Hematopoietic multipotent progenitor cell (in vitro differentiated cells): ENCODE measurements at regions not wholly inside any gene's neighbourhood (a gene's known extent, or its start where the extent isn't known, plus 50 kb on each side); places are given as distances from the start of the nearest gene placed in this dataset. TPM values are rescaled to one million over a fixed set of nuclear protein-coding genes. Genes with fewer than 3 reads are reported as not detected.
"Not testable (repeated sequence)": the region's sequence is repeated elsewhere in the genome, so short reads cannot be mapped to it uniquely, and the experiment has no call there.

Experiments
- DNase-seq, 3 donors: peaks; one replicate each; pipeline ENCODE4 v3.0.0-alpha.2; 2011 to 2015; ENCODE audit warnings: low read depth in 2 of 3, low spot score in 2 of 3
- small RNA-seq: library from RNA; depleted of rRNA; stranded (forward); fragments of <200 nt; gene quantifications from one replicate; pipeline ENCODE3, GENCODE V24; 2012

DNA sequence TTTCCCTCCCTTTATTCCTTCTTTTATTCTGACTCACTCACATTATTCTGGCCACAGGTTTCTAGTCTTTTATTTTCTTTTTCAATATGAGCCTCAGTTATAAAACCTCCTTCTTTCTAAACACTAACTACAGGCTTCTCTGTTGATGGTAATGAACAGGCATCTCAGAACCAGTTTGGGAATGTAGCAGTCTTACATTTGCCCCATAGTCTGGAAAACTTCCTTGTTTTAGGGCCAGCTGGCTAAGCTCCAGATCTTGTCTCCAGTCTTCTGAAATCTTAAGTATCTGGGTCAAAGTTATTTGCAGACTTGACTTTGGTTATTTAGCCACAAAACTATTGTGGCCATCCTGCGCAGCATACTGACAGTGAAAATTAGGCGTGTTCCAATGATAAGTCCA is 97.0 kb upstream of the MAN1A1 start:
- DNase-seq = no peak

DNA sequence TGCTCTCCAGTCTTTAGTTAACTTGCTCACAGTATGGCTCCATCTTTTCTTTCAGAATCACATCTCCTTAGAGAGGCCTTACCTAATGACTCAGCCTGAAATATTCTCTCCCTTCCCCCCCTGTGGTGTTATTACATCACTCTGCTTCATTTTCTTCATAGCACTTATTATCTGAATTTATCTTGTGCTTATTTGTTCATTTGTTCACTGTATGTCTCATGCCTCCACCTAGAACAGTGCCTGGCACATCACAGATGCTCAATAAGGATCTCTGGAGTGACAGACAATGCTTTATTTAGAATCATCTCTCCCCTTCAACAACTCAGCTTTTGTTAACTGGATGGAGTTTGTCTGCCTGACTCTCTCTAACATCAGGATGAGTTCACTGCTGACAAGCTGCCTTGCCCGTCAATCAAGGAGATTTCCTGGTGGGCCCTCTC is 96.6 kb upstream of the MAN1A1 start:
- DNase-seq = peak in 1 of 3 donors; percentile 54

DNA sequence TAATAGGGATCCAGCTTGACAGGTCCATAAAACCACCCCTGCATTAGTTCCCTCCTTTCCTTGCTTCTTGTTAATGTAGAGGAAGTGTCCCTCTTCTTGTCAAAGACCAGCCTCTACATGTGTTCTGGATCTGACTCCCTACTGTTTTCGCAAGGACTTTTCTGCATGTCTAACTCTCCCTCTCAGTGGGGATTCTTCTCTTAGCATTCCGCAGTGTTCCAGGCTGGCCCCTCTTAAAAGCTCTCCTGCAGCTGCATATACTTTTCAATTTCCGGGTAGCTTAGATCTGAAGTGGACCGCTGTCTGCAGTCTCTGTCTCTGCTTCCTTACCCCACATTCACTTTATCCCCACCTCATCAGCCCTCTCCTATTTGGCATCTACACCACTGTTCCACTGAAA is 96.1 kb upstream of the MAN1A1 start:
- no peak for DNase-seq

GRCh38 chr6:119444642-119445557 is 95.3 kb upstream of the MAN1A1 start:
- peak in 1 of 3 donors; percentile 19 for DNase-seq

DNA sequence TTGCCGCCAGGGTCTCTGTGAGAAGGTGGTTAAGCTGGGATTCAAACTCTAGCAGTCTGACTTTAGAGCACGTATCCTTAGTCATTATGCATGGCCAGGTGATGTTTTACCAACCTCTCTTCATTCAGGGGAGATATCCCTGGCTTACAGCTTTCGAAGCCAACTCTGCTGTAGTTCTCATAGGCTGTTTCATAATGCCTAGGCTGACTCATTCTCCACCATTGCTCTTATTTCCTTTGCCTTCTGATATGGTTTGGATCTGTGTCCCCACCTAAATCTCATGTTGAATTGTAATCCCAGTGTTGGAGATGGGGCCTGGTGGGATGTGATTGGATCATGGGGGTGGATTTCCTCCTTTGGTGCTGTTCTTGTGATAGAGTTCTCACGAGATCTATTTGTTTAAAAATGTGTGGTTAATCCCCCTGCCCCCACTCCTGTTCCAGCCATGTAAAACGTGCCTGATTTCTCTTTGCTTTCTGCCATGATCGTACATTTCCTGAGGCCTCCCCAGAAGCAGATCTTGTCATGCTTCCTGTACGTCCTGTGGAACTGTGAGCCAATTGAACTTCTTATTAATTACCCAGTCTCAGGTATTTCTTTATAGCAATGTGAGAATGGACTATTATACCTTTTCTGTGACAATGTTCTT is 94.6 kb upstream of the MAN1A1 start:
- no peak for DNase-seq

DNA sequence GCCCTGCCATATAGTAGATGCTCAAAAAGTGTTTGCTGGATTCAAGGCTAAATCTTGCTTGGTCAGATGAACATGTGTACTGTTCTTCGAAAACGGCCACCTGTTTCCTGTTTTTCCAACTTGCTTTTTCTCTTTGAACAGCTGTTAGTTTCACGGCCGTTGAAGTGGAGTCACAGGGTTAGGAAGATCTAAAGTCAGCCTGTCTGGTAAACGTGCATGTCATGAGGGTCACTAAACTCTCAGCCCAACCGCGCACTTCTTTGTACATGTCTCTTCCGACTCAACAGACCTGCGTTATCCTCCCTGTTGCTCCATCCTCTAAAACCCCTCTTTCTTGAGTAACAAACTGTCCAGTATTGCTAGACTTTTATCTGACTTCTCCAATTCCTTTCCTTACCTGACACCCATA is 93.2 kb upstream of the MAN1A1 start:
- peak in 2 of 3 donors; percentile 82 to 96 for DNase-seq

DNA sequence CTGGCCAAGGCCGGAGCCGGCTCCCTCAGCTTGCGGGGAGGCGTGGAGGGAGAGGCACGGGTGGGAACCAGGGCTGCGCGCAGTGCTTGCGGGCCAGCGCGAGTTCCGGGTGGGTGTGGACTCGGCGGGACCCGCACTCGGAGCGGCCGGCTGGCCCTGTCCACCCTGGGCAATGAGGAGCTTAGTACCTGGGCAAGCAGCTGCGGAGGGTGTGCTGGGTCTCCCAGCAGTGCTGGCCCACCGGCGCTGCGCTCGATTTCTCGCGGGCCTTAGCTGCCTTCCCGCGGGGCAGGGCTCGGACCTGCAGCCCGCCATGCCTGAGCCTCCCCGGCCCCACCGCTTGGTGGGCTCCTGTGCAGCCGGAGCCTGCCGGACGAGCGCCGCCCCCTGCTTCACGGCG is 91.4 kb upstream of the MAN1A1 start:
- DNase-seq = no peak

GRCh38 chr6:119436583-119436982 is 87.0 kb upstream of the MAN1A1 start:
- no peak for DNase-seq

DNA sequence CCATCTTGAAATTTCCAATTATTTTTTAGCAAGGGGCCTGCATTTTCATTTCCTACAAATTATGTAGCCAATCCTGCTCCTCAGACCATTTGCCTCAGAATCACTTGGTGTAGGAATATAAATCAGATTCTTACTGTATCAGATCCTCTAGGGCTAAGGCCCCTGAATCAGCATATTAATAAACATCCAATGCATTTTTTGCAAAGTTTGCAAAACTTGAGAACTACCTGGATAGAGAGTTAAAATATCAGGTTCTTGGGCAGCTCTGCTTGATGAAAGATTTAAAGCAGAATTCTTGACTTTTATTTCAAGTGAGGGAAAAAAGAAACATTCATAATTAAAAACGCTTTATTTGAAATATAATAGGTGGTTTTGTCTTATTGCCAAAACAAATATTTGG is 82.2 kb upstream of the MAN1A1 start:
- no peak for DNase-seq

DNA sequence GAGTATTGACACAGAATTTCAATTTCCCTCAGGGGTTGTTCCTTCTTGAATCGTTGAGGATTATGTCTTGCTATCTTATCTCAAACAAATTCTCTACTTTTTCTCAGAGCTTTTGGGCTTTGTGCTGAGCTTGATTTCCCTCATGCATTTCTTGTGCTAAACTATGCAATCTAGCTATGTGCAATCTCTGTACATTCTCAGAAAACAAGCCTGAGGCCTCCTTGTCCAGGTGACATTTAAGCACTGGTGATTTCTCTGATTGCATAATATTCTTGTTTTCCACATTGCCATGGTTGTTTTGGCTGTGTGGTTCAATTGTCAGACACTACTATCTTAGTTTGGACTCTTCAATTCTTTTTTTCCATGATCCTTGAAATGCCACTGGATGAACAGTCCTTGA is 81.2 kb upstream of the MAN1A1 start:
- DNase-seq = no peak

GRCh38 chr6:119428633-119429032 is 79.1 kb upstream of the MAN1A1 start:
- DNase-seq = no peak

- no peak for DNase-seq
Observed at GRCh38 chr6:119426619-119427018, 77.1 kb upstream of the MAN1A1 start.

DNA sequence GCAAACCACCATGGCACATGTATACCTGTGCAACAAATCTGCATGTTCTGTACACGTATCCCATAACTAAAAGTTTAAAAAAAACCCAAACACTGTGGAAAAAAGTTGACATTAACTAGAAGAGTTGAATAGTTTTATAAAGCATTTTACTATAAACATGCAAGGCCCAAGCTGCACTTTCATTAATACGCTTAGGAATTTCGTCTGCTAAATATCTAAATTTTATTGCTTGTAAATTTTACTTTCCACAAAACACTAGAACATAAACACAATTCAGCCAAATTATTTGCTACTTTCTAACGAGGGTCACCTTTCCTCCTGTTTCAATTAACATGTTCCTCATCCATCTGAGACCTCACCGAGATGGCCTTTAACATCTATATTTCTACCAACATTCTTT is 74.4 kb upstream of the MAN1A1 start:
- no peak for DNase-seq

DNA sequence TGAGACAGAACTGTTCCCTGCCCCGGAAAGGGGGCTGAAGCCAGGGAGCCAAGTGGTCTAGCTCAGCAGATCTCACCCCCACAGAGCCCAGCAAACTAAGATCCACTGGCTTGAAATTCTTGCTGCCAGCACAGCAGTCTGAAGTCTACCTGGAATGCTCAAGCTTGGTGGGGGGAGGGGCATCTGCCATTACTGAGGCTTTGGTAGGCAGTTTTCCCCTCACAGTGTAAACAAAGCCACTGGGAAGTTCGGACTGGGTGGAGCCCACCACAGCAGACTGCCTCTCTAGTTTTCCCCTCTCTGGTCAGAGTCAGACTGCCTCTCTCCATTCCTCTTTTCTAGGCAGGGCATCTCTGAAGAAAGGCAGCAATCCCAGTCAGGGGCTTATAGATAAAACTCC is 68.5 kb upstream of the MAN1A1 start:
- DNase-seq = not testable (repeated sequence)

- no peak for DNase-seq
Observed at GRCh38 chr6:119407156-119407555, 57.6 kb upstream of the MAN1A1 start.

- not testable (repeated sequence) for DNase-seq
Observed at GRCh38 chr6:119405114-119405513, 55.6 kb upstream of the MAN1A1 start.

Small RNA genes in the stretch of these regions (small RNA-seq; reads per million reads assigned to genes)
- gene COX6A1P3 = not detected
- gene MIR3144 = not detected
- 1.6 reads per million, percentile 58 among the genes with 10 or more reads in this experiment for gene RNA5SP215
- not detected for gene RNU6-214P
